Neural progenitor cell (in vitro differentiated cells): ENCODE measurements at regions not wholly inside any gene's neighbourhood (a gene's known extent, or its start where the extent isn't known, plus 50 kb on each side); places are given as distances from the start of the nearest gene placed in this dataset.

Source experiments
- DNase-seq: peaks from one replicate; pipeline ENCODE4 v3.0.0-alpha.2; 2016; ENCODE audit warnings: low spot score
- H2AFZ ChIP-seq: fragments of 200-600 bp; sonication (generic); replicated peaks from 2 replicates; pipeline ENCODE4 v1.6.1; 2016; ENCODE audit warnings: antibody characterized with exemption
- H3F3A ChIP-seq: fragments of 200-600 bp; sonication (generic); 2 replicates; pipeline ENCODE4 v1.6.1; 2016; ENCODE audit warnings: antibody characterized with exemption, low read depth
- H3K27ac ChIP-seq: fragments of 200-600 bp; sonication (generic); 2 replicates; pipeline ENCODE4 v1.5.1; 2016; ENCODE audit warnings: mild to moderate bottlenecking
- H3K27me3 ChIP-seq: fragments of 200-600 bp; sonication (generic); 2 replicates; pipeline ENCODE4 v1.6.1; 2016; ENCODE audit warnings: mild to moderate bottlenecking, moderate library complexity
- H3K36me3 ChIP-seq: fragments of 200-600 bp; sonication (generic); 2 replicates; pipeline ENCODE4 v1.5.1; 2016
- H3K4me1 ChIP-seq: fragments of 200-600 bp; sonication (generic); 2 replicates; pipeline ENCODE4 v1.6.1; 2016; ENCODE audit warnings: mixed run types
- H3K4me2 ChIP-seq: fragments of 200-600 bp; sonication (generic); 2 replicates; pipeline ENCODE4 v1.6.1; 2016
- H3K4me3 ChIP-seq: fragments of 200-600 bp; sonication (generic); 2 replicates; pipeline ENCODE4 v1.5.1; 2016
- H3K79me2 ChIP-seq: fragments of 200-600 bp; sonication (generic); 2 replicates; pipeline ENCODE4 v1.6.1; 2016; ENCODE audit warnings: low read depth
- H3K9ac ChIP-seq: fragments of 200-600 bp; sonication (generic); 2 replicates; pipeline ENCODE4 v1.6.1; 2016
- H3K9me3 ChIP-seq: fragments of 200-600 bp; sonication (generic); 2 replicates; pipeline ENCODE4 v1.5.1; 2016; ENCODE audit warnings: low read depth
- H4K20me1 ChIP-seq: fragments of 200-600 bp; sonication (generic); 2 replicates; pipeline ENCODE4 v1.6.1; 2016; ENCODE audit warnings: low read depth
- H3K27ac Mint-ChIP-seq: 3 replicates; pipeline ENCODE4 v1.8.0; 2021; ENCODE audit warnings: mixed read lengths
- H3K27me3 Mint-ChIP-seq: 2 replicates; pipeline ENCODE4 v1.8.0; 2022; ENCODE audit warnings: low read depth, mild to moderate bottlenecking, inconsistent platforms, moderate library complexity, mixed read lengths; ENCODE audit not compliant: insufficient read depth
- H3K36me3 Mint-ChIP-seq: 3 replicates; pipeline ENCODE4 v1.8.0; 2021; ENCODE audit warnings: mixed read lengths
- H3K4me1 Mint-ChIP-seq: 3 replicates; pipeline ENCODE4 v1.8.0; 2021; ENCODE audit warnings: mixed read lengths
- H3K4me3 Mint-ChIP-seq: 3 replicates; pipeline ENCODE4 v1.8.0; 2021; ENCODE audit warnings: mild to moderate bottlenecking, moderate library complexity, mixed read lengths
- H3K9me3 Mint-ChIP-seq: 3 replicates; pipeline ENCODE4 v1.8.0; 2020; ENCODE audit warnings: mixed read lengths
- CTCF ChIP-seq: fragments of 200-600 bp; sonication (generic); IDR thresholded peaks from 2 replicates; pipeline ENCODE4 v1.5.1; 2017; ENCODE audit warnings: antibody characterized with exemption, mild to moderate bottlenecking
- EZH2 ChIP-seq: fragments of 200-600 bp; sonication (generic); IDR thresholded peaks from 2 replicates; pipeline ENCODE4 v1.6.1; 2017; ENCODE audit warnings: antibody characterized with exemption, mild to moderate bottlenecking, moderate library complexity
- EZH2phosphoT487 ChIP-seq: fragments of 200-600 bp; sonication (generic); IDR thresholded peaks from 2 replicates; pipeline ENCODE4 v1.6.1; 2017; ENCODE audit warnings: antibody characterized with exemption

DNA sequence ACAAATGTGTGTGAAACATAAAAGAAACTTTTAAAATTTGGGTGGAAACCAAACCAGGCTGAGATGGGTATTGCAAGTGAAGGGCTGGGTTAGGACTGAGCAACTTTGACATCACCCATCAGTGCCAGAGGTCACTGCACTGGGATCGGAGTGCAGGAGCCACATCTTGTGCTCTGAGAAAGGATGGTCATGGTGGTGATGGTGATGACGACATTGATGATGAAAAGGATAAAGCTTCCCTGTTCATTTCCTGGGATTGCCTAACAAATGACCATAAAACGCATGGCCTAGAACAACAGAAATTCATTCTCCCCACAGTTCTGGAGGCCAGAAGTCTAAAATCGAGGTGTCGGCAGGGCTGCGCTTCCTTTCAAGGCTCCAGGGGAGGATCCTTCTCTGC lies 324.0 kb downstream of the MAF start:
- no peaks in the 10 kb centered on the region for H3K9me3 Mint-ChIP-seq
- Histone ChIP-seq H3K36me3 (no peaks in the 10 kb centered on the region), H3K9ac (no peak overlapping the region), H3K4me3 (no peak overlapping the region), H3K27me3 (no peaks in the 10 kb centered on the region), H3K9me3 (no peaks in the 10 kb centered on the region), H3K4me2 (no peak overlapping the region), H3K4me1 (peaks cover 9% of the 10 kb centered on the region), H3K79me2 (no peaks in the 10 kb centered on the region), H4K20me1 (no peaks in the 10 kb centered on the region), H3F3A (no peaks in the 10 kb centered on the region), H3K27ac (no peak overlapping the region), H2AFZ (no peak overlapping the region)
- peaks cover 10% of the 10 kb centered on the region for H3K4me1 Mint-ChIP-seq
- TF ChIP-seq EZH2 (no peak), CTCF (no peak), EZH2phosphoT487 (no peak)
- H3K36me3 Mint-ChIP-seq, result no peaks in the 10 kb centered on the region
- H3K27me3 Mint-ChIP-seq, result peaks cover 6% of the 10 kb centered on the region
- H3K27ac Mint-ChIP-seq, result no peak overlapping the region
- no peak for DNase-seq
- H3K4me3 Mint-ChIP-seq, result no peak overlapping the region

DNA sequence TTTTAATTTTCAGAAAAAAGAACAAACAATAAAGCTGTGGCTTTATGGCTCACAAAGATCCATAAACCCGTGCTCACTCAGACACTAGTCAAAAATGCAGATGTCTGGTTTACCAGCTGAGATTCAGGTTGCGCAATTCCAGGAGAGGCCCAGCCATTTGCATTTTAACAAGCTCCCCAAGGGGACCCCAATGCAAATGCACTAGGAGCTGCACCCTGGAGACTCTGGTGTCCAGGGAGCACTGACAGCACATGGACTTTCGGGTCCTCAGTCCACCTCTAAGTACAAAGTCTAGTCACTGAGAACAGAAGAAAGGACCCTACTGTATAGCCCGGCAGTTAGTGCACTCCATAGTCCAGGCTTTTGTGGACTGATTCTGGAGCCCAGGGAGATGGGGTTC lies 326.3 kb downstream of the MAF start:
- no peaks in the 10 kb centered on the region for H3K9me3 ChIP-seq
- H2AFZ ChIP-seq, result no peak overlapping the region
- H3K4me1 Mint-ChIP-seq, result peaks cover 15% of the 10 kb centered on the region
- peaks cover 3% of the 10 kb centered on the region for H3K27me3 Mint-ChIP-seq
- H3K36me3 Mint-ChIP-seq, result no peaks in the 10 kb centered on the region
- no peaks in the 10 kb centered on the region for H3K79me2 ChIP-seq
- no peak overlapping the region for H3K27ac ChIP-seq
- no peaks in the 10 kb centered on the region for H3K9me3 Mint-ChIP-seq
- no peak overlapping the region for H3K4me3 Mint-ChIP-seq
- H3F3A ChIP-seq, result no peaks in the 10 kb centered on the region
- DNase-seq, result no peak
- H3K9ac ChIP-seq, result no peak overlapping the region
- no peaks in the 10 kb centered on the region for H4K20me1 ChIP-seq
- no peak for TF ChIP-seq CTCF
- no peak for TF ChIP-seq EZH2
- TF ChIP-seq EZH2phosphoT487, result no peak
- H3K4me3 ChIP-seq, result no peak overlapping the region
- H3K36me3 ChIP-seq, result no peaks in the 10 kb centered on the region
- H3K4me1 ChIP-seq, result peaks cover 5% of the 10 kb centered on the region
- no peak overlapping the region for H3K4me2 ChIP-seq
- H3K27me3 ChIP-seq, result no peaks in the 10 kb centered on the region
- no peak overlapping the region for H3K27ac Mint-ChIP-seq

GRCh38 chr16:79272141-79272577 lies 328.4 kb downstream of the MAF start:
- peaks cover 5% of the 10 kb centered on the region for H3K4me1 ChIP-seq
- H3K9ac ChIP-seq, result no peak overlapping the region
- Mint-ChIP-seq H3K27me3 (peaks cover 2% of the 10 kb centered on the region), H3K9me3 (no peaks in the 10 kb centered on the region), H3K4me1 (peaks cover 12% of the 10 kb centered on the region), H3K4me3 (no peak overlapping the region), H3K27ac (no peak overlapping the region), H3K36me3 (no peaks in the 10 kb centered on the region)
- TF ChIP-seq EZH2 (no peak), EZH2phosphoT487 (no peak), CTCF (no peak)
- H3K9me3 ChIP-seq, result no peaks in the 10 kb centered on the region
- no peaks in the 10 kb centered on the region for H3K27me3 ChIP-seq
- H3K4me2 ChIP-seq, result no peak overlapping the region
- H2AFZ ChIP-seq, result no peak overlapping the region
- H3K36me3 ChIP-seq, result no peaks in the 10 kb centered on the region
- no peak overlapping the region for H3K4me3 ChIP-seq
- H3K27ac ChIP-seq, result no peak overlapping the region
- H3K79me2 ChIP-seq, result no peaks in the 10 kb centered on the region
- DNase-seq, result no peak
- H3F3A ChIP-seq, result no peaks in the 10 kb centered on the region
- H4K20me1 ChIP-seq, result no peaks in the 10 kb centered on the region

GRCh38 chr16:79271583-79271982 lies 329.0 kb downstream of the MAF start:
- Mint-ChIP-seq H3K4me3 (no peak overlapping the region), H3K27ac (no peak overlapping the region), H3K36me3 (no peaks in the 10 kb centered on the region), H3K9me3 (no peaks in the 10 kb centered on the region), H3K27me3 (peaks cover 2% of the 10 kb centered on the region), H3K4me1 (peaks cover 12% of the 10 kb centered on the region)
- Histone ChIP-seq H3K4me2 (no peak overlapping the region), H2AFZ (no peak overlapping the region), H3K9ac (no peak overlapping the region), H3K79me2 (no peaks in the 10 kb centered on the region), H3K36me3 (no peaks in the 10 kb centered on the region), H3K27ac (no peak overlapping the region), H4K20me1 (no peaks in the 10 kb centered on the region), H3K27me3 (no peaks in the 10 kb centered on the region), H3F3A (no peaks in the 10 kb centered on the region), H3K4me1 (peaks cover 5% of the 10 kb centered on the region), H3K9me3 (no peaks in the 10 kb centered on the region), H3K4me3 (no peak overlapping the region)
- DNase-seq, result no peak
- TF ChIP-seq EZH2phosphoT487 (no peak), EZH2 (no peak), CTCF (no peak)
